ENCODE measurements at regions not wholly inside any gene's neighbourhood (a gene's known extent, or its start where the extent isn't known, plus 50 kb on each side); places are given as distances from the start of the nearest gene placed in this dataset.
"Not testable (repeated sequence)": the region's sequence is repeated elsewhere in the genome, so short reads cannot be mapped to it uniquely, and the experiment has no call there.

DNA sequence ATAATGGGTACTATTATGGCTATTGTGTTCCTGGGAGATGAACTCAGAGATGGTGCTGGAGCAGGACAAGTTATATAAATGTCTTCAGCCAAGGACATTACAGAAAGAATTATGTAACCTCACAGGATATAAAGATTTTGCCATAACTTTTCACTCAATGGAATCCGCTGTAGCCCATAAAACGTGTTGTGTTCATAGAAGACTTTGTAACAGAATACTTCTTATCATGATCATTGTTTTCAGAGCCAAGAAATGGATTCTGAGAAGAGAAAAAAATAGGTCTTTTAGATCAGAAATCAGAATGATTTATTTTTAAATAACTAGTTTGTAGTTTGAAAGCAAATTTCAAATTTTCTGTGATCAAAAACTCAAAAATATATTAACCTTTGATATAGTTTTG, 441.0 kb upstream of the TENM3 start:
- no peak for DNase-seq
- Mint-ChIP-seq H3K36me3 (ENCODE audit: insufficient read depth, unreplicated experiment) (no peaks in the 10 kb centered on the region), H3K9me3 (ENCODE audit: unreplicated experiment) (no peaks in the 10 kb centered on the region), H3K27me3 (ENCODE audit: insufficient read depth, unreplicated experiment) (peaks cover 12% of the 10 kb centered on the region), H3K27ac (ENCODE audit: unreplicated experiment) (no peak overlapping the region), H3K4me1 (ENCODE audit: low read depth, unreplicated experiment) (no peaks in the 10 kb centered on the region), H3K4me3 (ENCODE audit: unreplicated experiment) (no peak overlapping the region)
- Histone ChIP-seq H3K9me3 (no peaks in the 10 kb centered on the region), H3K4me1 (no peaks in the 10 kb centered on the region), H3K4me3 (ENCODE audit: low read depth, low read length) (no peak overlapping the region), H3K27me3 (replicated peaks; ENCODE audit: control insufficient read depth, insufficient read depth, low read length) (no peaks in the 10 kb centered on the region), H3K36me3 (ENCODE audit: control insufficient read depth, insufficient read depth, low read length) (no peaks in the 10 kb centered on the region)
- TF ChIP-seq, protein P1, sequence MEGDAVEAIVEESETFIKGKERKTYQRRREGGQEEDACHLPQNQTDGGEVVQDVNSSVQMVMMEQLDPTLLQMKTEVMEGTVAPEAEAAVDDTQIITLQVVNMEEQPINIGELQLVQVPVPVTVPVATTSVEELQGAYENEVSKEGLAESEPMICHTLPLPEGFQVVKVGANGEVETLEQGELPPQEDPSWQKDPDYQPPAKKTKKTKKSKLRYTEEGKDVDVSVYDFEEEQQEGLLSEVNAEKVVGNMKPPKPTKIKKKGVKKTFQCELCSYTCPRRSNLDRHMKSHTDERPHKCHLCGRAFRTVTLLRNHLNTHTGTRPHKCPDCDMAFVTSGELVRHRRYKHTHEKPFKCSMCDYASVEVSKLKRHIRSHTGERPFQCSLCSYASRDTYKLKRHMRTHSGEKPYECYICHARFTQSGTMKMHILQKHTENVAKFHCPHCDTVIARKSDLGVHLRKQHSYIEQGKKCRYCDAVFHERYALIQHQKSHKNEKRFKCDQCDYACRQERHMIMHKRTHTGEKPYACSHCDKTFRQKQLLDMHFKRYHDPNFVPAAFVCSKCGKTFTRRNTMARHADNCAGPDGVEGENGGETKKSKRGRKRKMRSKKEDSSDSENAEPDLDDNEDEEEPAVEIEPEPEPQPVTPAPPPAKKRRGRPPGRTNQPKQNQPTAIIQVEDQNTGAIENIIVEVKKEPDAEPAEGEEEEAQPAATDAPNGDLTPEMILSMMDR (IDR thresholded peaks at IDR 0.05; ENCODE audit: insufficient read depth in 1 of 2, low read depth in 1 of 2, low read length in 1 of 2, severe bottlenecking in 1 of 2, unreplicated experiment in 1 of 2) = no peak
- ChIA-PET CTCF (no interaction called here), POLR2A (no interaction called here)
- intact Hi-C loops (cut with micrococcal nuclease; ENCODE audit: unreplicated experiment) = no loop called here
- no TSS peak for BruUV-seq (replicated peaks)

DNA sequence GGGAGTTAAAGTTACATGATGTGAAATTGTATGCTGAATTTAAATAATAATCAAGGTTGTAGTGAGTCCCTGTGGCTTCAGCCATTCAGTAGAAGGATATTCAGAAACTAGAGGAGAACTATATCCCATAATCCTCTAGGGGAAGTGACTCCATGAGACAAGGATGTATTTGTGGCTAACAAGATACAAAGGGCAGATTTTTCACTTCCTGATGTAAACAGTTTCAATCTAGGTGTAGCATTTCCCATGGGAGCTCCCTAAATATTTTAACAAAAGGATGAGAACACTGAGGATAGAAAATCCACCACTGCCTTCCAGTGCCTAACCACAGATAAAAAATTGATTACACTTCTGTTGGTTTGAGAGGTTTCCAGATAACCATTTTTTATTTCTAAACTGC, 435.4 kb upstream of the TENM3 start:
- no peak for DNase-seq
- intact Hi-C loops (cut with micrococcal nuclease; ENCODE audit: unreplicated experiment) = no loop called here
- ChIA-PET POLR2A (no interaction called here), CTCF (no interaction called here)
- no peaks in the 10 kb centered on the region for H3K9me3 ChIP-seq
- H3K9me3 Mint-ChIP-seq (ENCODE audit: unreplicated experiment) = no peaks in the 10 kb centered on the region
- TF ChIP-seq, protein P1 (IDR thresholded peaks at IDR 0.05; ENCODE audit: insufficient read depth in 1 of 2, low read depth in 1 of 2, low read length in 1 of 2, severe bottlenecking in 1 of 2, unreplicated experiment in 1 of 2) = no peak
- H3K27ac Mint-ChIP-seq (ENCODE audit: unreplicated experiment) = no peak overlapping the region
- H3K27me3 ChIP-seq (replicated peaks; ENCODE audit: control insufficient read depth, insufficient read depth, low read length) = no peaks in the 10 kb centered on the region
- no TSS peak for BruUV-seq (replicated peaks)
- no peaks in the 10 kb centered on the region for H3K36me3 ChIP-seq (ENCODE audit: control insufficient read depth, insufficient read depth, low read length)
- no peak overlapping the region for H3K4me3 ChIP-seq (ENCODE audit: low read depth, low read length)
- no peaks in the 10 kb centered on the region for H3K4me1 Mint-ChIP-seq (ENCODE audit: low read depth, unreplicated experiment)
- no peaks in the 10 kb centered on the region for H3K4me1 ChIP-seq
- H3K4me3 Mint-ChIP-seq (ENCODE audit: unreplicated experiment) = no peak overlapping the region
- peaks cover 16% of the 10 kb centered on the region for H3K27me3 Mint-ChIP-seq (ENCODE audit: insufficient read depth, unreplicated experiment)
- no peaks in the 10 kb centered on the region for H3K36me3 Mint-ChIP-seq (ENCODE audit: insufficient read depth, unreplicated experiment)

GRCh38 chr4:181810711-181811110, 432.5 kb upstream of the TENM3 start:
- POLR2A ChIA-PET = no interaction called here
- H3K27ac Mint-ChIP-seq (ENCODE audit: unreplicated experiment) = no peak overlapping the region
- no peak for DNase-seq

DNA sequence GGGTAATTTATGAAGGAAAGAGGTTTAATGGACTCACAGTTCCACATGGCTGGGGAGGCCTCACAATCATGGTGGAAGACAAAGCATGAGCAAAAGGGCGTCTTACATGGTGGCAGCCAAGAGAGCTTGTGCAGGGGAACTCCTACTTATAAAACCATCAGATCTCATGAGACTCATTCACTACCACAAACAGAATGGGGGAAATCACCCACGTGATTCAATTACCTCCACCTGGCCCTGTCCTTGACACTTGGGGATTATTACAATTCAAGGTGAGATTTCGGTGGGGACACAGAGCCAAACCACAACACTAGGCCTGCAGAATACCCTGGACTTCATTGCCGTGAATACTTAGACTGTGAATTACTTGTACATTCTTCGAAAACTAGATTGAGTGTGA, 431.7 kb upstream of the TENM3 start:
- intact Hi-C loops (cut with micrococcal nuclease; ENCODE audit: unreplicated experiment); H3K4me1 ChIP-seq; H3K36me3 ChIP-seq (ENCODE audit: control insufficient read depth, insufficient read depth, low read length); CTCF ChIA-PET; H3K36me3 Mint-ChIP-seq (ENCODE audit: insufficient read depth, unreplicated experiment); H3K27ac Mint-ChIP-seq (ENCODE audit: unreplicated experiment); H3K4me1 Mint-ChIP-seq (ENCODE audit: low read depth, unreplicated experiment); DNase-seq; BruUV-seq (replicated peaks); H3K4me3 Mint-ChIP-seq (ENCODE audit: unreplicated experiment); H3K27me3 Mint-ChIP-seq (ENCODE audit: insufficient read depth, unreplicated experiment); H3K9me3 ChIP-seq; H3K4me3 ChIP-seq (ENCODE audit: low read depth, low read length); H3K9me3 Mint-ChIP-seq (ENCODE audit: unreplicated experiment); POLR2A ChIA-PET; H3K27me3 ChIP-seq (replicated peaks; ENCODE audit: control insufficient read depth, insufficient read depth, low read length): not testable (repeated sequence)

More at GRCh38 chr4:181810711-181811110, 432.5 kb upstream of the TENM3 start:
- BruUV-seq (replicated peaks) = no TSS peak
- intact Hi-C loops (cut with micrococcal nuclease; ENCODE audit: unreplicated experiment) = no loop called here
- H3K27me3 Mint-ChIP-seq (ENCODE audit: insufficient read depth, unreplicated experiment) = peaks cover 8% of the 10 kb centered on the region
- H3K4me1 ChIP-seq = no peaks in the 10 kb centered on the region
- TF ChIP-seq, protein P1 (IDR thresholded peaks at IDR 0.05; ENCODE audit: insufficient read depth in 1 of 2, low read depth in 1 of 2, low read length in 1 of 2, severe bottlenecking in 1 of 2, unreplicated experiment in 1 of 2) = no peak
- CTCF ChIA-PET = no interaction called here
- H3K36me3 Mint-ChIP-seq (ENCODE audit: insufficient read depth, unreplicated experiment) = no peaks in the 10 kb centered on the region
- no peaks in the 10 kb centered on the region for H3K9me3 Mint-ChIP-seq (ENCODE audit: unreplicated experiment)
- no peaks in the 10 kb centered on the region for H3K27me3 ChIP-seq (replicated peaks; ENCODE audit: control insufficient read depth, insufficient read depth, low read length)
- H3K36me3 ChIP-seq (ENCODE audit: control insufficient read depth, insufficient read depth, low read length) = no peaks in the 10 kb centered on the region
- no peaks in the 10 kb centered on the region for H3K9me3 ChIP-seq
- H3K4me1 Mint-ChIP-seq (ENCODE audit: low read depth, unreplicated experiment) = no peaks in the 10 kb centered on the region
- no peak overlapping the region for H3K4me3 Mint-ChIP-seq (ENCODE audit: unreplicated experiment)
- H3K4me3 ChIP-seq (ENCODE audit: low read depth, low read length) = no peak overlapping the region

Data from Caco-2 (cell line).